CD14-positive monocyte (primary cell): ENCODE measurements at regions not wholly inside any gene's neighbourhood (a gene's known extent, or its start where the extent isn't known, plus 50 kb on each side); places are given as distances from the start of the nearest gene placed in this dataset.

Source experiments
- DNase-seq, 3 donors: peaks; one replicate each; pipeline ENCODE4 v3.0.0-alpha.2; 2011 to 2022
- H2AFZ ChIP-seq: 2 replicates; pipeline ENCODE4 v1.6.0; 2012; ENCODE audit warnings: mild to moderate bottlenecking, low read depth, low read length, inconsistent platforms; ENCODE audit not compliant: insufficient read depth, poor library complexity, severe bottlenecking
- H3K27ac ChIP-seq, 2 donors: 1 replicate in 1 of 2; 2 replicates in 1 of 2; pipeline ENCODE4 v1.5.1; 2012 to 2013; ENCODE audit warnings: low read length in 2 of 2, control low read depth in 1 of 2, inconsistent platforms in 1 of 2, low read depth in 1 of 2, mild to moderate bottlenecking in 1 of 2
- H3K27me3 ChIP-seq, 2 donors: one replicate each; pipeline versions ENCODE4 v1.6.0 to v1.6.1; 2011 to 2013; ENCODE audit warnings: low read length in 2 of 2; ENCODE audit not compliant: control insufficient read depth in 2 of 2, insufficient read depth in 2 of 2
- H3K36me3 ChIP-seq, 2 donors: replicated peaks in 1 of 2; 1 replicate in 1 of 2; 2 replicates in 1 of 2; pipeline versions ENCODE4 v1.5.1 to v1.6.1; 2012 to 2013; ENCODE audit warnings: low read length in 2 of 2, control low read depth in 1 of 2, inconsistent platforms in 1 of 2, mild to moderate bottlenecking in 1 of 2; ENCODE audit not compliant: insufficient read depth in 2 of 2, control insufficient read depth in 1 of 2
- H3K4me1 ChIP-seq, 2 donors: 1 replicate in 1 of 2; 2 replicates in 1 of 2; pipeline versions ENCODE4 v1.5.1 to v1.6.1; 2012 to 2013; ENCODE audit warnings: low read length in 2 of 2, control low read depth in 1 of 2, inconsistent platforms in 1 of 2, mild to moderate bottlenecking in 1 of 2, moderate library complexity in 1 of 2; ENCODE audit not compliant: insufficient read depth in 2 of 2, control insufficient read depth in 1 of 2
- H3K4me2 ChIP-seq: replicated peaks from 2 replicates; pipeline ENCODE3; 2012; ENCODE audit warnings: low read length, moderate library complexity, mild to moderate bottlenecking; ENCODE audit not compliant: poor library complexity, severe bottlenecking; ENCODE audit errors: extremely low read depth
- H3K4me3 ChIP-seq, 3 experiments: fragments of 200-600 bp in 1 of 3; sonication (generic) in 1 of 3; replicated peaks in 1 of 3; 1 replicate in 2 of 3; 2 replicates in 1 of 3; pipeline ENCODE4 v1.5.1; 2011 to 2013; ENCODE audit warnings: low read length in 3 of 3, mild to moderate bottlenecking in 3 of 3, control low read depth in 2 of 3, low read depth in 2 of 3, inconsistent platforms in 1 of 3, moderate library complexity in 1 of 3
- H3K79me2 ChIP-seq: 2 replicates; pipeline ENCODE4 v1.6.0; 2012; ENCODE audit warnings: mild to moderate bottlenecking, control low read depth, inconsistent platforms, low read length, moderate library complexity; ENCODE audit not compliant: insufficient read depth
- H3K9ac ChIP-seq: 2 replicates; pipeline ENCODE4 v1.6.0; 2017; ENCODE audit warnings: low read length, mild to moderate bottlenecking; ENCODE audit not compliant: insufficient read depth, poor library complexity, severe bottlenecking
- H3K9me3 ChIP-seq, 2 donors: replicated peaks in 1 of 2; 1 replicate in 1 of 2; 2 replicates in 1 of 2; pipeline versions ENCODE4 v1.5.1 to v1.6.1; 2012 to 2013; ENCODE audit warnings: low read length in 2 of 2, control low read depth in 1 of 2; ENCODE audit not compliant: control insufficient read depth in 1 of 2, insufficient read depth in 1 of 2
- H4K20me1 ChIP-seq: 2 replicates; pipeline ENCODE4 v1.6.0; 2012; ENCODE audit warnings: mild to moderate bottlenecking, low read length, control low read depth, moderate library complexity; ENCODE audit not compliant: insufficient read depth
- H3K27ac Mint-ChIP-seq, 7 donors: one replicate each; pipeline ENCODE4 v1.8.0; 2020; ENCODE audit warnings: mild to moderate bottlenecking in 7 of 7, mixed read lengths in 7 of 7, moderate library complexity in 6 of 7, inconsistent platforms in 2 of 7
- H3K27me3 Mint-ChIP-seq, 3 donors: one replicate each; pipeline ENCODE4 v1.8.0; 2021 to 2022; ENCODE audit warnings: low read depth in 3 of 3, mild to moderate bottlenecking in 3 of 3, mixed read lengths in 3 of 3, moderate library complexity in 3 of 3, inconsistent platforms in 1 of 3
- H3K36me3 Mint-ChIP-seq, 2 donors: one replicate each; pipeline ENCODE4 v1.8.0; 2020; ENCODE audit warnings: mixed read lengths in 2 of 2, inconsistent platforms in 1 of 2, mild to moderate bottlenecking in 1 of 2
- H3K4me1 Mint-ChIP-seq: one replicate; pipeline ENCODE4 v1.8.0; 2020; ENCODE audit warnings: mild to moderate bottlenecking, mixed read lengths
- H3K4me3 Mint-ChIP-seq, 2 donors: one replicate each; pipeline ENCODE4 v1.8.0; 2020; ENCODE audit warnings: mild to moderate bottlenecking in 2 of 2, mixed read lengths in 2 of 2, moderate library complexity in 1 of 2
- H3K9me3 Mint-ChIP-seq, 7 donors: one replicate each; pipeline ENCODE4 v1.8.0; 2020 to 2022; ENCODE audit warnings: mixed read lengths in 7 of 7, mild to moderate bottlenecking in 6 of 7, moderate library complexity in 6 of 7, inconsistent platforms in 2 of 7
- CTCF ChIP-seq: fragments of 200-600 bp; IDR thresholded peaks from one replicate; pipeline ENCODE4 v1.8.0; 2022; ENCODE audit warnings: antibody characterized with exemption, mild to moderate bottlenecking
- WGBS: methylation state at CpG from one replicate; pipeline ENCODE4 v1.1.5; 2013; ENCODE audit warnings: missing lambda C conversion rate; ENCODE audit not compliant: insufficient coverage; 5-methylcytosine and 5-hydroxymethylcytosine counted together
- intact Hi-C, 2 donors: fragments of 100-400 bp; cut with micrococcal nuclease; formaldehyde crosslinking; loops; one replicate each; pipeline versions ENCODE4 v1.15.0 to v1.15.1; 2023

DNA sequence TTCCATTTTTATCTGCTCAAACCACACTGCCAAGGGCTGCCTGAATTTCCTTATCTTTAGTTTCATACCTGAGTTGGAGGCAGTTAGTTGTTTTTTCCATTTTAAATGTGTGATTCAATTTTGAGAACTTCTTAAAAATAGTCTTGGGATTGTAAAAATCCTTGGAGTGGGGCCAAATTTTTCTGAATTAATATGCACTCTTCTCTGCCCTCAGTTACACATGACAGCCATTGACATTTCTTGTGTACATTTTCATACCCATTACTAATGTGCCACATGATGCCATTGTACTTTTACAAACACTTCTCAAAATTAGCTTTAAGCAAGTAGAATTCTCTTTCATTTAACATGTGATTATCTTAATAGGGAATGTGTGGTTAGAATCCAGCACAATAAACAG, 141.7 kb downstream of the C3orf38 start:
- peaks cover 0 to 9% (median 2%) of the 10 kb centered on the region in 7 donors for H3K9me3 Mint-ChIP-seq
- no peaks in the 10 kb centered on the region for H3K36me3 ChIP-seq
- H3K27ac Mint-ChIP-seq = no peak overlapping the region
- no peaks in the 10 kb centered on the region for H3K79me2 ChIP-seq
- H3K4me1 ChIP-seq = no peaks in the 10 kb centered on the region
- intact Hi-C loops = no loop called here
- no peaks in the 10 kb centered on the region for H4K20me1 ChIP-seq
- no peaks in the 10 kb centered on the region for H3K9me3 ChIP-seq
- no peaks in the 10 kb centered on the region for H3K27me3 ChIP-seq
- H3K27ac ChIP-seq = no peak overlapping the region
- H3K4me3 ChIP-seq = no peak overlapping the region
- TF ChIP-seq CTCF = no peak
- H3K4me1 Mint-ChIP-seq = no peaks in the 10 kb centered on the region
- DNase-seq = no peak
- no peak overlapping the region for H3K4me3 Mint-ChIP-seq
- H3K27me3 Mint-ChIP-seq = no peaks in the 10 kb centered on the region
- no peak overlapping the region for H2AFZ ChIP-seq
- no peaks in the 10 kb centered on the region for H3K36me3 Mint-ChIP-seq
- no peak overlapping the region for H3K9ac ChIP-seq
- H3K4me2 ChIP-seq = no peak overlapping the region

GRCh38 chr3:88298189-88298588, 148.4 kb downstream of the C3orf38 start:
- intact Hi-C loops = no loop called here
- H3K4me1 Mint-ChIP-seq = no peaks in the 10 kb centered on the region
- no peak overlapping the region for H3K4me2 ChIP-seq
- no peaks in the 10 kb centered on the region for H3K36me3 Mint-ChIP-seq
- H3K4me1 ChIP-seq = no peaks in the 10 kb centered on the region
- H3K4me3 Mint-ChIP-seq = no peak overlapping the region
- H3K27me3 Mint-ChIP-seq = no peaks in the 10 kb centered on the region
- no peak overlapping the region for H3K27ac Mint-ChIP-seq
- no peaks in the 10 kb centered on the region for H3K79me2 ChIP-seq
- DNase-seq = no peak
- no peak overlapping the region for H3K9ac ChIP-seq
- H3K27me3 ChIP-seq = no peaks in the 10 kb centered on the region
- no peak for TF ChIP-seq CTCF
- 67% methylated on average over 1 of the region's 3 CpGs for WGBS
- no peak overlapping the region for H2AFZ ChIP-seq
- no peaks in the 10 kb centered on the region for H4K20me1 ChIP-seq
- no peak overlapping the region for H3K27ac ChIP-seq
- no peak overlapping the region for H3K4me3 ChIP-seq
- no peaks in the 10 kb centered on the region for H3K36me3 ChIP-seq
- peaks cover 0 to 9% (median 2%) of the 10 kb centered on the region in 7 donors for H3K9me3 Mint-ChIP-seq
- H3K9me3 ChIP-seq = peaks cover 0 to 1% of the 10 kb centered on the region in 2 donors
